ENCODE measurements at regions not wholly inside any gene's neighbourhood (a gene's known extent, or its start where the extent isn't known, plus 50 kb on each side); places are given as distances from the start of the nearest gene placed in this dataset.

GRCh38 chr11:112801025-112801816, 160.0 kb upstream of the NCAM1 start (continued):
- TF ChIP-seq SOX15 (CRISPR knock-in tag; IDR thresholded peaks at IDR 0.05) (no peak), AR (CRISPR knock-in tag; IDR thresholded peaks at IDR 0.05) (no peak), OVOL2 (CRISPR knock-in tag; IDR thresholded peaks at IDR 0.05; ENCODE audit: borderline replicate concordance) (no peak), RORB (CRISPR knock-in tag; IDR thresholded peaks at IDR 0.05) (no peak), STAT6 (CRISPR knock-in tag; conservative IDR thresholded peaks at IDR 0.05; ENCODE audit: low read depth) (no peak), E2F1 (CRISPR knock-in tag; IDR thresholded peaks at IDR 0.05) (no peak), ELF4 (CRISPR knock-in tag; IDR thresholded peaks at IDR 0.05; ENCODE audit: low read depth) (no peak)

- TF ChIP-seq JAZF1 (CRISPR knock-in tag; IDR thresholded peaks at IDR 0.05) (no peak), MLX (CRISPR knock-in tag; IDR thresholded peaks at IDR 0.05) (no peak), NFATC4 (CRISPR knock-in tag; IDR thresholded peaks at IDR 0.05) (no peak), CREM (CRISPR knock-in tag; IDR thresholded peaks at IDR 0.05) (no peak), PREB (CRISPR knock-in tag; IDR thresholded peaks at IDR 0.05; ENCODE audit: borderline replicate concordance) (no peak), CREB1 (CRISPR knock-in tag; IDR thresholded peaks at IDR 0.05) (no peak)
- H3K27ac Mint-ChIP-seq: no peak overlapping the region
- ATAC-seq (no peak), DNase-seq (ENCODE audit: low spot score) (no peak)
- H3K36me3 Mint-ChIP-seq: 0 out of 2 replicates have a peak, but pooled peaks cover 3% of the 10 kb centered on the region
- no peaks in the 10 kb centered on the region; the same call in none of the 2 replicates for H3K27me3 Mint-ChIP-seq (ENCODE audit: low read depth)
- CTCF ChIA-PET: no interaction called here
- peaks cover 14% of the 10 kb centered on the region for H3K9me3 Mint-ChIP-seq
- H3K4me3 Mint-ChIP-seq: no peak overlapping the region
- POLR2A ChIA-PET: no interaction called here
- H3K4me1 Mint-ChIP-seq: peaks cover 48% of the 10 kb centered on the region
These were observed 159.5 kb upstream of the NCAM1 start for GRCh38 chr11:112801817-112802088.

- Mint-ChIP-seq H3K27me3 (ENCODE audit: low read depth) (no peaks in the 10 kb centered on the region; the same call in none of the 2 replicates), H3K9me3 (peaks cover 17% of the 10 kb centered on the region), H3K36me3 (0 out of 2 replicates have a peak, but pooled peaks cover 3% of the 10 kb centered on the region), H3K27ac (no peak overlapping the region), H3K4me1 (peaks cover 29% of the 10 kb centered on the region), H3K4me3 (no peak overlapping the region)
- ChIA-PET POLR2A (no interaction called here), CTCF (interaction anchor here (0.9 to 1.0 kb wide), 2 partner anchors 11 to 484 kb away, joined by 3 read pairs; no protein-coding TSS in a partner anchor)
- DNase-seq (ENCODE audit: low spot score) (no peak), ATAC-seq (no peak)
- TF ChIP-seq TEAD4 (CRISPR knock-in tag; IDR thresholded peaks at IDR 0.05) (no peak), ARID4B (CRISPR knock-in tag; IDR thresholded peaks at IDR 0.05; ENCODE audit: borderline replicate concordance) (no peak), IRF1 (CRISPR knock-in tag; IDR thresholded peaks at IDR 0.05) (no peak)
These were observed 155.6 kb upstream of the NCAM1 start for GRCh38 chr11:112805658-112806057.

Data from WTC11 (cell line).